ENCODE measurements at regions not wholly inside any gene's neighbourhood (a gene's known extent, or its start where the extent isn't known, plus 50 kb on each side); places are given as distances from the start of the nearest gene placed in this dataset.

DNA sequence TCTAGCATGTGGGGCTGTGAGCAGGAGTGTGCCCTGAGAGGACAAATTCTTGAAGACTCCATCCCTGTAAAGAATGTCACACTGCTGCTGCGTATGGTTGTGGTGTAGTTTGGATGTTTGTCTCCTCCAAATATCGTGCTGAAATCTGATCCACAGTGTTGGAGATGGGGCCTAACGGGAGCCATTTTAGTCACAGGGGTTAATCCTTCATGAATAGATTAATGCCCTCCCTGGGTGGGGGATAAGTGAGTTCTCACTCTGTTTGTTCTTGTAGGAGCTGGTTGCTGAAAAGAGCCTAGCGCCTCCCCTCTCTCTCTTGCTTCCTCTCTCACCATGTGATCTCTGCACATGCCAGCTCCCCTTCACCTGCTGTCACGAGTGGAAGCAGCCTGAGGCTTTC is 94.5 kb upstream of the VASH1 start:
- H3K9me3 ChIP-seq: no peaks in the 10 kb centered on the region

DNA sequence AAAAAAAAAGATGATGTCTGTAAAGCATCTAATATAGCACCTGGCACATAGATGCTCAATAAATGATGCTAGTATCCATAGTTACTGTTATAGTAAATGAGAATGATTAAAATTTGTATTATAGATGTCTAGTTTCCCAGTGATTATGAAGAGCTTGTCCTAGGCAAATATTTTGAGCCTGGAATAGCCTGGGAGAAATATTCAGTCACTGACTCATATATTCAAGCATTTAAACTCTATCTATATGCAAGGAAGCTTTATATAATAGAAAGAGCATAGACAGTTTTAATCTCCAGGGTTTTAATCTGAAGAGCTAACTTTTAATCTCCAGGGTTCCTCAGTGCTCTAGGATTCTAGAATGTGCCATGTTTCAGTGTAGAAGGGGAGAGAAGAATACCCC is 91.5 kb upstream of the VASH1 start:
- ATAC-seq: no peak
- intact Hi-C loops (cut with DNase I): no loop called here
- TF ChIP-seq, protein P1, sequence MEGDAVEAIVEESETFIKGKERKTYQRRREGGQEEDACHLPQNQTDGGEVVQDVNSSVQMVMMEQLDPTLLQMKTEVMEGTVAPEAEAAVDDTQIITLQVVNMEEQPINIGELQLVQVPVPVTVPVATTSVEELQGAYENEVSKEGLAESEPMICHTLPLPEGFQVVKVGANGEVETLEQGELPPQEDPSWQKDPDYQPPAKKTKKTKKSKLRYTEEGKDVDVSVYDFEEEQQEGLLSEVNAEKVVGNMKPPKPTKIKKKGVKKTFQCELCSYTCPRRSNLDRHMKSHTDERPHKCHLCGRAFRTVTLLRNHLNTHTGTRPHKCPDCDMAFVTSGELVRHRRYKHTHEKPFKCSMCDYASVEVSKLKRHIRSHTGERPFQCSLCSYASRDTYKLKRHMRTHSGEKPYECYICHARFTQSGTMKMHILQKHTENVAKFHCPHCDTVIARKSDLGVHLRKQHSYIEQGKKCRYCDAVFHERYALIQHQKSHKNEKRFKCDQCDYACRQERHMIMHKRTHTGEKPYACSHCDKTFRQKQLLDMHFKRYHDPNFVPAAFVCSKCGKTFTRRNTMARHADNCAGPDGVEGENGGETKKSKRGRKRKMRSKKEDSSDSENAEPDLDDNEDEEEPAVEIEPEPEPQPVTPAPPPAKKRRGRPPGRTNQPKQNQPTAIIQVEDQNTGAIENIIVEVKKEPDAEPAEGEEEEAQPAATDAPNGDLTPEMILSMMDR (IDR thresholded peaks at IDR 0.05): no peak

More for the DNA sequence above, 94.5 kb upstream of the VASH1 start:
- intact Hi-C loops (cut with DNase I): no loop called here
- DNase-seq (no peak), ATAC-seq (no peak)
- Histone ChIP-seq H3K36me3 (no peaks in the 10 kb centered on the region), H3K27me3 (no peaks in the 10 kb centered on the region), H3K27ac (no peak overlapping the region), H3K4me3 (no peak overlapping the region), H3K4me1 (no peaks in the 10 kb centered on the region)
- TF ChIP-seq, protein P1 (IDR thresholded peaks at IDR 0.05): no peak

DNA sequence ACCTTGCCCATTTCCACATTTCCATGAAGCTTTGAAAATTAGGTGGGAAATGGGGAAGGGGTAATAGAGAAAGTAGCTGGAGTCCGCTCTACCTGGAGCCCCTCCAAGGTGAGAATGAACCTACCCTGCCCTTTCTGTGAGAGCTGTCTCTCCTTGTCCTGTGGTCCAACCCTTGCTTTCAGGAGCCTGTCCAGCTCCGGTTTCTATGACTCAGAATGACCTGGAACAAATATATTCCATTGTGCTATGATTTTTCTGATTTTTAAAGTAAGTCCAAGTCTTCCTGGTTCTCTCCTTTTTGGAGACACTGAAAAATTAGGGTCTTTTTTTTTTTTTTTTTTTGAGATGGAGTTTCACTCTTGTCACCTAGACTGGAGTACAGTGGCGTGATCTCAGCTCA is 89.1 kb upstream of the VASH1 start:
- H3K9me3 ChIP-seq: no peaks in the 10 kb centered on the region
- H3K36me3 ChIP-seq: no peaks in the 10 kb centered on the region
- TF ChIP-seq, protein P1 (IDR thresholded peaks at IDR 0.05): no peak
- no peak for DNase-seq
- no peak overlapping the region for H3K27ac ChIP-seq
- ATAC-seq: no peak
- no peaks in the 10 kb centered on the region for H3K27me3 ChIP-seq
- intact Hi-C loops (cut with DNase I): no loop called here
- no peaks in the 10 kb centered on the region for H3K4me1 ChIP-seq
- no peak overlapping the region for H3K4me3 ChIP-seq

More for the DNA sequence above, 91.5 kb upstream of the VASH1 start:
- Histone ChIP-seq H3K27me3 (no peaks in the 10 kb centered on the region), H3K9me3 (no peaks in the 10 kb centered on the region), H3K27ac (no peak overlapping the region), H3K4me1 (no peaks in the 10 kb centered on the region), H3K36me3 (no peaks in the 10 kb centered on the region), H3K4me3 (no peak overlapping the region)
- DNase-seq: no peak

DNA sequence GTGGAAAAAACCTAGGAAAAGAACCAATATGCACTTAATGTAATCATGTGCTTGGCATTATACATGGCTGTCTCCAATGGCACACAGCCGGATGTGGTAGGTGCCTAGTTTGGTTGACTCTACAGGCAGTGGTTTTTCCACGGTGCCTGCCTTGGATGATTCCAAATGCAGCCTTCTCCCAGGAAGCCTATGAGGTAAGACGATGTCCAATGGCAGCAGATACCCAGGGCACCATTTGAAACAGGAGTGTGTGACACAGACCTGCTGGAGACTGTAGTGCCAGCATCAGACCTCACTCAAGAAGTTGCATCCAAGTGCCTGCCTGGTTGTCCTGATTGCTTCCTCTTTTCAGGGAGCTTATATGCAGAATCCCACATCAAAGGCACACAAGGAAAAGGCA is 88.0 kb upstream of the VASH1 start:
- no peak overlapping the region for H3K4me3 ChIP-seq
- no peak overlapping the region for H3K27ac ChIP-seq
- H3K9me3 ChIP-seq: no peaks in the 10 kb centered on the region
- no peaks in the 10 kb centered on the region for H3K27me3 ChIP-seq
- no peaks in the 10 kb centered on the region for H3K4me1 ChIP-seq
- intact Hi-C loops (cut with DNase I): no loop called here
- TF ChIP-seq, protein P1 (IDR thresholded peaks at IDR 0.05): no peak
- no peaks in the 10 kb centered on the region for H3K36me3 ChIP-seq
- no peak for DNase-seq
- ATAC-seq: no peak

DNA sequence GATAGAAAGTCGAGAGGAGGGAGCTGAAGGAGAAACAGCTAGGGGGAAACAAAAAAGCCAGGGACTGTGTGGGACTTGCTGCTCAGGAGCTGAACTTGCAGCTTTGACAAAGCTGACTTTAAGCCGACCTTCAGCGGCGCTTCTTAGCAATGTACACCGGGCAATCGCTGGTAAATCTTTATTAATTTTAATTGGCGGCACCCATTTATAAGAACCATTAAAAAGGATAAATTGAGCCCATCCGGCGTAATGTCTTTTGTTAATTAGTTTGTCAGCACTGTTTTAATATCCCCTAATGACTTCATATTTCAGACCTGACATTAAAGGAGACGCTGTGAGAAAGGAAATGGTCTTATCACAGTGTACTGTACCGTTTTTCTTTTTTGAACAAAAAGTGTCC is 86.2 kb upstream of the VASH1 start:
- Histone ChIP-seq H3K9me3 (no peaks in the 10 kb centered on the region), H3K27ac (no peak overlapping the region), H3K36me3 (no peaks in the 10 kb centered on the region), H3K4me1 (no peaks in the 10 kb centered on the region), H3K27me3 (no peaks in the 10 kb centered on the region), H3K4me3 (no peak overlapping the region)
- DNase-seq: no peak
- ATAC-seq: no peak
- intact Hi-C loops (cut with DNase I): no loop called here
- TF ChIP-seq, protein P1 (IDR thresholded peaks at IDR 0.05): no peak

DNA sequence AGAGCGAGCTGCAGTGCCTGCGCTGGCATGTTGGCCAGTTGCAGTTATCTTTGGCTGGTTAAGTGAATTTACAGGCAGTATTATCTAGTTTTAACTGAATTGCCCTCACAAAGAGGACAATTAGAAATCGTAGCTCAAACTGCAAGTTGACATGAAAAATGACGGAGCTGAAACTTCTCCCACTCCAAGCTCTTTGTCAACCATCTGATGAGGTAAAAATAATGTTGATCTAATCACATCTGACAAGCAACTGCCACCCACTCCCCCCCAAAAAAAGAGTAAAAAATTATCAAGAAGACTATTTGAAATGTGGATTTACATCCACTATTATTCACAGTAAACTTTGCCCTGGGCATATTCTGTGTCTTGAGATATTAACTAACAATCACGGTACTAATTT is 84.7 kb upstream of the VASH1 start:
- Histone ChIP-seq H3K4me3 (no peak overlapping the region), H3K9me3 (no peaks in the 10 kb centered on the region), H3K27me3 (no peaks in the 10 kb centered on the region), H3K27ac (no peak overlapping the region), H3K4me1 (no peaks in the 10 kb centered on the region), H3K36me3 (no peaks in the 10 kb centered on the region)
- DNase-seq: no peak
- no peak for ATAC-seq
- TF ChIP-seq, protein P1 (IDR thresholded peaks at IDR 0.05): no peak
- intact Hi-C loops (cut with DNase I): no loop called here
